ENCODE measurements at regions not wholly inside any gene's neighbourhood (a gene's known extent, or its start where the extent isn't known, plus 50 kb on each side); places are given as distances from the start of the nearest gene placed in this dataset.
A peak's percentile ranks its signal among the peaks of the same experiment; 100 is the strongest.

GRCh38 chr1:113216664-113217063, 143.7 kb downstream of the LRIG2 start:
- intact Hi-C loops (cut with DNase I): no loop called here
- WGBS, 2 donors: 10 to 30% methylated on average over 3 of the region's 3 CpGs
- Histone ChIP-seq H3K27ac (peak overlapping the region in 3 of 4 donors; percentile 22 to 42 (median 41)), H3K36me3 (replicated peaks in 1 of 2; ENCODE audit: insufficient read depth in 1 of 2, low read depth in 2 of 2) (no peaks in the 10 kb centered on the region), H3K27me3 (no peaks in the 10 kb centered on the region), H3K4me1 (peaks cover 36% of the 10 kb centered on the region), H3K9me3 (no peaks in the 10 kb centered on the region), H3K4me3 (no peak overlapping the region)
- ATAC-seq (peak; percentile 25), DNase-seq (peak; percentile 3 to 40 (median 29))
- TF ChIP-seq CTCF (IDR thresholded peaks at IDR 0.05): no peak
- TF ChIP-seq POLR2A (IDR thresholded peaks at IDR 0.05): no peak

- Histone ChIP-seq H3K36me3 (replicated peaks in 1 of 2; ENCODE audit: insufficient read depth in 1 of 2, low read depth in 2 of 2) (no peaks in the 10 kb centered on the region), H3K27ac (peak overlapping the region in 3 of 4 donors; percentile 24 to 42 (median 40)), H3K4me1 (peaks cover 36% of the 10 kb centered on the region), H3K9me3 (no peaks in the 10 kb centered on the region), H3K27me3 (no peaks in the 10 kb centered on the region), H3K4me3 (no peak overlapping the region)
- DNase-seq: peak in 3 of 4 donors; percentile 19 to 45 (median 38)
- 16 to 19% methylated on average over 7 of the region's 7 CpGs for WGBS, 2 donors
- peak; percentile 64 for ATAC-seq
- intact Hi-C loops (cut with DNase I): no loop called here
- TF ChIP-seq POLR2A (IDR thresholded peaks at IDR 0.05): no peak
- TF ChIP-seq CTCF (IDR thresholded peaks at IDR 0.05): no peak
These were observed 144.6 kb downstream of the LRIG2 start for GRCh38 chr1:113217447-113218208.

- intact Hi-C loops (cut with DNase I): no loop called here
- Histone ChIP-seq H3K9me3 (no peaks in the 10 kb centered on the region), H3K4me3 (no peak overlapping the region), H3K27me3 (no peaks in the 10 kb centered on the region), H3K36me3 (replicated peaks in 1 of 2; ENCODE audit: insufficient read depth in 1 of 2, low read depth in 2 of 2) (no peaks in the 10 kb centered on the region), H3K27ac (no peak overlapping the region), H3K4me1 (peaks cover 45% of the 10 kb centered on the region)
- ATAC-seq (no peak), DNase-seq (no peak)
- no peak for TF ChIP-seq POLR2A (IDR thresholded peaks at IDR 0.05)
- peak in 1 of 7 experiments; percentile 17 for TF ChIP-seq CTCF (IDR thresholded peaks at IDR 0.05)
- WGBS, 2 donors: 56 to 72% methylated on average over 2 of the region's 2 CpGs
These were observed 146.4 kb downstream of the LRIG2 start for GRCh38 chr1:113219377-113219776.

GRCh38 chr1:113219828-113220227, 146.8 kb downstream of the LRIG2 start:
- H3K4me1 ChIP-seq: peaks cover 45% of the 10 kb centered on the region
- no peaks in the 10 kb centered on the region for H3K27me3 ChIP-seq
- TF ChIP-seq CTCF (IDR thresholded peaks at IDR 0.05) (no peak), POLR2A (IDR thresholded peaks at IDR 0.05) (no peak)
- 65 to 84% methylated on average over 5 of the region's 5 CpGs for WGBS, 2 donors
- no peaks in the 10 kb centered on the region for H3K36me3 ChIP-seq (replicated peaks in 1 of 2; ENCODE audit: insufficient read depth in 1 of 2, low read depth in 2 of 2)
- DNase-seq (no peak), ATAC-seq (no peak)
- H3K4me3 ChIP-seq: no peak overlapping the region
- H3K27ac ChIP-seq: no peak overlapping the region
- no peaks in the 10 kb centered on the region for H3K9me3 ChIP-seq
- intact Hi-C loops (cut with DNase I): no loop called here

GRCh38 chr1:113223040-113223439, 150.0 kb downstream of the LRIG2 start:
- Histone ChIP-seq H3K4me1 (peaks cover 28% of the 10 kb centered on the region), H3K9me3 (no peaks in the 10 kb centered on the region), H3K4me3 (no peak overlapping the region), H3K36me3 (replicated peaks in 1 of 2; ENCODE audit: insufficient read depth in 1 of 2, low read depth in 2 of 2) (no peaks in the 10 kb centered on the region), H3K27ac (no peak overlapping the region), H3K27me3 (no peaks in the 10 kb centered on the region)
- DNase-seq (no peak), ATAC-seq (no peak)
- intact Hi-C loops (cut with DNase I): no loop called here
- TF ChIP-seq CTCF (IDR thresholded peaks at IDR 0.05): no peak
- no peak for TF ChIP-seq POLR2A (IDR thresholded peaks at IDR 0.05)
- 65 to 82% methylated on average over 2 of the region's 2 CpGs for WGBS, 2 donors

All from body of pancreas (tissue), 4 donors.